WTC11 (cell line): ENCODE measurements at regions not wholly inside any gene's neighbourhood (a gene's known extent, or its start where the extent isn't known, plus 50 kb on each side); places are given as distances from the start of the nearest gene placed in this dataset.

Source experiments
- ETV6 ChIP-seq: sonication (generic); formaldehyde crosslinking; IDR thresholded peaks from 2 replicates; pipeline ENCODE4 v1.8.1; 2022; ENCODE audit warnings: mild to moderate bottlenecking, missing genetic modification reagents
- ZNF121 ChIP-seq: sonication (generic); formaldehyde crosslinking; IDR thresholded peaks from 2 replicates; pipeline ENCODE4 v1.8.0; 2023; ENCODE audit warnings: missing genetic modification reagents
- TF ChIP-seq, protein P1 (sequence below): fragments of 250-450 bp; sonication (Bioruptor Pico); conservative IDR thresholded peaks from 2 replicates; pipeline ENCODE4 v1.9.0; 2021; ENCODE audit warnings: mild to moderate bottlenecking
- TF ChIP-seq, protein P2 (sequence below): fragments of 200-600 bp; IDR thresholded peaks from 2 replicates; pipeline ENCODE4 v1.8.0; 2022; ENCODE audit warnings: antibody characterized with exemption
- TF ChIP-seq, protein P3 (sequence below): fragments of 250-450 bp; sonication (Bioruptor Pico); IDR thresholded peaks from 2 replicates; pipeline ENCODE4 v1.9.0; 2021; ENCODE audit warnings: moderate library complexity, mild to moderate bottlenecking, inconsistent platforms, borderline replicate concordance
- TF ChIP-seq, protein P4 (sequence below): sonication (generic); formaldehyde crosslinking; IDR thresholded peaks from 2 replicates; pipeline ENCODE4 v1.8.1; 2022; ENCODE audit warnings: low read depth, missing genetic modification reagents, borderline replicate concordance
- TF ChIP-seq, protein P5 (sequence below): sonication (generic); formaldehyde crosslinking; conservative IDR thresholded peaks from 2 replicates; pipeline ENCODE4 v1.8.1; 2022; ENCODE audit warnings: mild to moderate bottlenecking, missing genetic modification reagents

DNA sequence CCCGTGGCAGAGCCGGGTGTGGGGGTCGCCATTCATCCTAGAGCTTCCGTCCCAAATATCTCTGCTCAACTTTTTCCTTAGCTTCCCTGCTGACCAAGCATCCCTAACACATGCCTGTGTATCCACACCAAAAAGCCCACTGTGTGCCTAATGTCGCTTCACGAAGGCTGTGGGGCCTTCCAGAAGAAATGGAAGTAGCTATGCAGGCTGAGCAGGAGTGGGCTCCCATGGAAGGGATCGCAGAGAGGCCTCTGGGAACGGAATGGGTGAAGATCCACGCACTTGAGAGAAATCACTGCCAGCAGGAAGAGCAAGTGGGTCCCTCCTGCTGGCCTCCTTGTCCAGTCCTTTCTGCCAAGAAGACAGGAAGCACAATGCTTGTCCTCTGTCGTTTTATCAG is 136.0 kb downstream of the SOX1 start:
- TF ChIP-seq, protein P1, sequence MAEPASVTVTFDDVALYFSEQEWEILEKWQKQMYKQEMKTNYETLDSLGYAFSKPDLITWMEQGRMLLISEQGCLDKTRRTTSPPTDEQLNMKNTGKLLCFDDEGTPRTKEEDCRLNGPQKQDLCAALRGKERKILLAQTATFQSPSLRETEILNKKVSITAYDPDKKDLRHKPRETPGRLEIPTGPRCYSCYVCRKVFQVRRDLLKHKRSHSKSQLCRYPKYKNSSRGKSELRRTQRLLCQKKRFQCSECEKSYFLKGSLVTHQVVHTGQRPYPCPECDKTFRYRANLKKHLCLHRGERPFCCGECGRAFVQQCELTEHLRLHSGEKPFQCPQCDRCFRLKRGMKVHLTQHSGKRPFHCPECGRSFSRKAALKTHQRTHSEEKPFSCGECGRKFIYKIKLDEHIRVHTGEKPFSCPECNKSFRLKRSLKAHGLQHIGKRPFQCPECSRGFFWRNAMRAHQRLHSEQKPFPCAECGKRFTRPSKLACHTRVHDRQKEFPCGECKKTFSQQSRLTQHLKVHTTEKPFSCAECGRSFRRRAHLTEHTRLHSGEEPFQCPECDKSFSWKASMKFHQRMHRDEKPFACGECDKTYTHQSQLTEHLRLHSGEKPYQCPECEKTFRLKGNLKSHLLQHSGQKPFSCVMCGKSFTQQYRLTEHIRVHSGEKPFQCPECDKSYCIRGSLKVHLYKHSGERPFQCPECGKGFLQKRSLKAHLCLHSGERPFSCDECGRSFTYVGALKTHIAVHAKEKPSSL (CRISPR knock-in tag): no peak
- TF ChIP-seq, protein P2, sequence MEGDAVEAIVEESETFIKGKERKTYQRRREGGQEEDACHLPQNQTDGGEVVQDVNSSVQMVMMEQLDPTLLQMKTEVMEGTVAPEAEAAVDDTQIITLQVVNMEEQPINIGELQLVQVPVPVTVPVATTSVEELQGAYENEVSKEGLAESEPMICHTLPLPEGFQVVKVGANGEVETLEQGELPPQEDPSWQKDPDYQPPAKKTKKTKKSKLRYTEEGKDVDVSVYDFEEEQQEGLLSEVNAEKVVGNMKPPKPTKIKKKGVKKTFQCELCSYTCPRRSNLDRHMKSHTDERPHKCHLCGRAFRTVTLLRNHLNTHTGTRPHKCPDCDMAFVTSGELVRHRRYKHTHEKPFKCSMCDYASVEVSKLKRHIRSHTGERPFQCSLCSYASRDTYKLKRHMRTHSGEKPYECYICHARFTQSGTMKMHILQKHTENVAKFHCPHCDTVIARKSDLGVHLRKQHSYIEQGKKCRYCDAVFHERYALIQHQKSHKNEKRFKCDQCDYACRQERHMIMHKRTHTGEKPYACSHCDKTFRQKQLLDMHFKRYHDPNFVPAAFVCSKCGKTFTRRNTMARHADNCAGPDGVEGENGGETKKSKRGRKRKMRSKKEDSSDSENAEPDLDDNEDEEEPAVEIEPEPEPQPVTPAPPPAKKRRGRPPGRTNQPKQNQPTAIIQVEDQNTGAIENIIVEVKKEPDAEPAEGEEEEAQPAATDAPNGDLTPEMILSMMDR: no peak
- TF ChIP-seq ETV6 (no peak), ZNF121 (CRISPR knock-in tag) (no peak)
- TF ChIP-seq, protein P3, sequence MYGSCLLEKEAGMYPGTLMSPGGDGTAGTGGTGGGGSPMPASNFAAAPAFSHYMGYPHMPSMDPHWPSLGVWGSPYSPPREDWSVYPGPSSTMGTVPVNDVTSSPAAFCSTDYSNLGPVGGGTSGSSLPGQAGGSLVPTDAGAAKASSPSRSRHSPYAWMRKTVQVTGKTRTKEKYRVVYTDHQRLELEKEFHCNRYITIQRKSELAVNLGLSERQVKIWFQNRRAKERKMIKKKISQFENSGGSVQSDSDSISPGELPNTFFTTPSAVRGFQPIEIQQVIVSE (CRISPR knock-in tag): no peak
- TF ChIP-seq, protein P4, sequence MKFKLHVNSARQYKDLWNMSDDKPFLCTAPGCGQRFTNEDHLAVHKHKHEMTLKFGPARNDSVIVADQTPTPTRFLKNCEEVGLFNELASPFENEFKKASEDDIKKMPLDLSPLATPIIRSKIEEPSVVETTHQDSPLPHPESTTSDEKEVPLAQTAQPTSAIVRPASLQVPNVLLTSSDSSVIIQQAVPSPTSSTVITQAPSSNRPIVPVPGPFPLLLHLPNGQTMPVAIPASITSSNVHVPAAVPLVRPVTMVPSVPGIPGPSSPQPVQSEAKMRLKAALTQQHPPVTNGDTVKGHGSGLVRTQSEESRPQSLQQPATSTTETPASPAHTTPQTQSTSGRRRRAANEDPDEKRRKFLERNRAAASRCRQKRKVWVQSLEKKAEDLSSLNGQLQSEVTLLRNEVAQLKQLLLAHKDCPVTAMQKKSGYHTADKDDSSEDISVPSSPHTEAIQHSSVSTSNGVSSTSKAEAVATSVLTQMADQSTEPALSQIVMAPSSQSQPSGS (CRISPR knock-in tag): no peak
- TF ChIP-seq, protein P5, sequence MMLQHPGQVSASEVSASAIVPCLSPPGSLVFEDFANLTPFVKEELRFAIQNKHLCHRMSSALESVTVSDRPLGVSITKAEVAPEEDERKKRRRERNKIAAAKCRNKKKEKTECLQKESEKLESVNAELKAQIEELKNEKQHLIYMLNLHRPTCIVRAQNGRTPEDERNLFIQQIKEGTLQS (CRISPR knock-in tag): no peak
